H1 (cell line): ENCODE measurements at regions not wholly inside any gene's neighbourhood (a gene's known extent, or its start where the extent isn't known, plus 50 kb on each side); places are given as distances from the start of the nearest gene placed in this dataset.

Experiments
- RFX5 ChIP-seq: IDR thresholded peaks from 2 replicates; pipeline ENCODE4 v1.6.1; 2011; ENCODE audit warnings: low read depth, low read length, improper control_type of control experiment, borderline replicate concordance
- SRF ChIP-seq: IDR thresholded peaks from 2 replicates; pipeline ENCODE4 v1.6.1; 2011; ENCODE audit warnings: mild to moderate bottlenecking, low read depth, low read length, moderate library complexity

GRCh38 chr9:135342206-135343130, 137.1 kb upstream of the PPP1R26 start (continued):
- TF ChIP-seq RFX5 (no peak), SRF (no peak)
